GDM1 (cell line): ENCODE measurements at regions not wholly inside any gene's neighbourhood (a gene's known extent, or its start where the extent isn't known, plus 50 kb on each side); places are given as distances from the start of the nearest gene placed in this dataset.

Experiments used
- DNase-seq: peaks from one replicate; lab custom pipeline; 2025; lab: John Stamatoyannopoulos, UW

DNA sequence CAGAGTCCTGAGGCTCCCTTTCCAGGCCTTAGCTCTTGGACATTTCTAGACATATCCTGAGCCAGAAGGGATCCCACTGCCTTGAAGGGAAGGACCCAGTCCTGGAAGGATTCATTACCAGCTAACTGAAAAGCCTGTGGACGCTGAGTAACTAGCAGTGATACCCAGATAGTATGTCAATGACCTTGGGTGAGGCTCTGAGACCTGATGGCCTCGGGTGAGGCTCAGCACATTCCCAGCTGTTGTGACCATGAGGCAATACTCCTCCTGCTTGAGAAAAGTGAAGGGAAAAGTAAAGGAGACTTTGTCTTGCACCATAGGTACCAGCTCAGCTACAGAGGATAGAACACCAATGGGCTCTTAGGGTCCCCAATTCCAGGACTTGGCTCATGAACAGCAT lies 268.1 kb downstream of the DKK2 start:
- no peak for DNase-seq

DNA sequence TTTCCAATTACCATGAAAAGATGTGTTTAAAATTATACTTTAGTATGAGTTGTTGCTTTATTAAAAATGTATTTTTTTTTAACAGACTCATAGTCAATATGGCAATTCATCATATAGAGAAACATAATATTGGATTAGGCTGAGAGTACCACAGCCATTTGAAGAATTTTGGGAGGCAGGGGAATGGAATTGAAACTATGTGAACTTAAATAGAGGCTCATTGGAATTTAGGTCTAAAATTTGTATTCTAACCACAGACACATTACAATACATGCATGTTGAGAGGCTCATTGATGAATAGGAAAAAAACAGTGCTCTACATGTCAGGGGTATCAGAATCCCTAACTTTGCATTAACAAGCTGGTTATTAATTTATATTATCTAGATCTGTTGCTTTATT lies 269.6 kb downstream of the DKK2 start:
- DNase-seq: no peak

DNA sequence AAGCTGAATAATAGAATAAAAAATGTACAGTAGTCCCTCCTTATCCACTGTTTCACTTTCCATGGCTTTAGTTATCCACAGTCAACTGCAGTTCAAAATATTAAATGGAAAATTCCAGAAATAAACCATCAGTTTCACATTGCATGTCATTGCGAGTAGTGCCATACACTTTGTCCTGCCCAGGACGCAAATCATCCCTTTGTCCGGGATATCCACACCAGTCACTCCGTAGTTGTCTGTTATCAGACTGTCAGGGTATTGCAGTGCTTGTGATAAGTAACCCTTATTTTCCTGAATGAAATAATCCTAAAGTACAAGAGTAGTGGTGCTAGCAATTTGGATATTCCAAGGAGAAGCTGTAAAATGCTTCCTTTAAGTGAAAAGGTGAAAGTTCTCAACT lies 271.3 kb downstream of the DKK2 start:
- DNase-seq: no peak

DNA sequence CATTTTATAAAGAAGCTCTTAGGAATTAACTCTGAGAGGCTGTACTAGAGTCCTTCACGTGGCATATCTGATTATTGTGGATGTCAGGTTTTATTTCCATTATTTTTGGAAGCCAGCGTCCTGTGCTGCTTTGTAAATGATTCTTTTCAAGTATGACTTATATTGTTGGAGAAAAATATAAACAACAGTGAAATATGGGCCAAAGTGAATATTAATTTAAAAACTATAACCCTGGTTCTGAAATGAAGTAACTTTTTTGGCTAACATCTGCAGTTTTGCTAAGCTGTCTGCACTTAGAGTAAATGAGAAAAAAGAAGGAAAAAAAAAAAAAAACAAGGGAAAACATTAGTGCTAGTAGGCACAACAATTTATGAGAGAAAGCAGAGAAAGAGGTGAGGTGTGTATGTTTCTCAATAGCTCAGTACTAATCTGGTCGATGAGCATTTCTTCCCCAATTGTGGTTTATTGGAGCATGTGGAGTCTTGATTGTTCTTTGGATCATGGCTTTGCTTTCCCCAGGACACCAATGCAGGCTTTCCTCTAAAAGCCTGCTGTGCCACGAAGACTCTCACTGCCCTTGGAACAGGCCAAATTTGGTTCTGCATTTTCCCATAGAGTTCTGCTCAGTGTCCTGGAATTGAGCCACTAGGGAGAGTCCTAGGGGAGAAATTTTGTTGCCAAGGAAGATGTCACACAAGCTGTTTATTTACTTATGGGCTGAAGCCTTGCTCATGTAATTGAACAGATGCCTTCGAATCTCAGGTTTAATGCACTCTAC lies 273.3 kb downstream of the DKK2 start:
- no peak for DNase-seq

DNA sequence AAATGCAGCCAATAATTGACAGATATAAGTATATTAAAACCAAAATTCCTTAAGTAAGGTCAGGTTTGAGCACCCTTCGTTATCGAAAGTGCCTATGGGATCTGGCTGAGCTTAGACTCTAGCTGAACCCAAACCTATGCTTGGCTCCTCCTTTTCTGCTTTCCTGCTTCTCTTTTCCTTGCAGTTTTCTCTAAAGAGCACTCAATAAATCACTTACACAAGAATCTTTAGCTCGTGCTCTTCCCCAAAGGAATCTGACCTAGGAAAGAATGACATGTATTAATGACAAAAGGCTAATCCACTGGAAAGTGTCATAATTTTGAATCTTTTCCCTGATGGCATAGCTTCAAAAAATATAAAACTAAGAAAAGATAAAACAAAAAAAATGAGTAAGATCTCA lies 282.7 kb downstream of the DKK2 start:
- DNase-seq: no peak

DNA sequence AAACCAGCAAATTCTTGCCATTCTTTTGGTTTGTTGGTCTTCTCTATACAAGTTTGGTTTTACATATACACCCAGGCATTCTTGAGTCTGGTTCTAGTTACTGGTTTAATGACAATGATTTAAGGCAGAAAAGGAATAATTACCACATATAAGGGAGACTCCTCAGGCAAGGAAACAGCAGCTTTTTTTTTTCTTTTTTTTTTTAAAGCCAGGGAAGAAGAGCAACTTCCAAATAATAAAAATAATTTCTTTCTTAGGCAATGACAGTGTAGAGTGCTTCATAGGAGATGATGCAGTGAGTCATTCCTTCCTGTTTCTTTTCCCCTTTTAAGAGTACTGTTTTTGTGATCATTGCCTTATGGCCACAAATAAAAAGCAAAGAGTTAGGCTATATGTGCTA lies 289.7 kb downstream of the DKK2 start:
- no peak for DNase-seq

DNA sequence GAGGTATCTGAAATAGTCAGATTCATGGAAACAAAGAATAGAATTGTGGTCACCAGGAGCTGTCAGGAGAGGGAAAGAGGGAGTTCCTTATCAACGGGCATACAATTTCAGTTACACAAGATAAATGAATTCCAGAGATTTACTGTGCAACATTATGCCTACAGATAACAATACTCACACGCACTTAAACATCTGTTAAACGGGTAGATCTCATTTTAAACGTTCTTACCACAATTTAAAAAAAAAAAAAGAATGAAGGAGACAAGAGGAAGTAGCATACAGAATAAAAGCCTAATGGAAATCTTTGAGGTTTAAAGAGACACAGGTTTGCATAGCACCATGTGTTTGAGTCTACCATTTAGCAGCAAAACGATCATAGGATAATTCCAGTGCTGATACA lies 298.0 kb downstream of the DKK2 start:
- no peak for DNase-seq

DNA sequence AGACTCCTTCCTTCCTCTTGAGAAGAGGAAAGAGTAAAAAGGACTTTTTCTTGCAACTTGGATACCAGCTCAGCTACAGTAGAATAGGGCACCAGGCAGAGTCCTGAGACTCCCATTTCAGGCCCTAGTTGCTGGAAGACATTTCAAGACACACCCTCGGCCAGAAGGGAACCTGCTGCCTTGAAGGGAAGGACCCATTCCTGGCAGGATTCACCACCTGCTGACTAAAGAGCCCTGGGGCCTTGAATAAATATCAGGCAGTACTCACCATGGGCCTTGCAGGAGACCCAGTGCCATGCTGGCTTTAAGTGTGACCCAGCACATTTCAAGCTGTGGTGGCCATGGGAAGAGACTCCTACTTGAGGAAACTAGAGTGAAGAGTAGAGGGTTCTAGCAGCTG lies 317.6 kb downstream of the DKK2 start:
- no peak for DNase-seq

DNA sequence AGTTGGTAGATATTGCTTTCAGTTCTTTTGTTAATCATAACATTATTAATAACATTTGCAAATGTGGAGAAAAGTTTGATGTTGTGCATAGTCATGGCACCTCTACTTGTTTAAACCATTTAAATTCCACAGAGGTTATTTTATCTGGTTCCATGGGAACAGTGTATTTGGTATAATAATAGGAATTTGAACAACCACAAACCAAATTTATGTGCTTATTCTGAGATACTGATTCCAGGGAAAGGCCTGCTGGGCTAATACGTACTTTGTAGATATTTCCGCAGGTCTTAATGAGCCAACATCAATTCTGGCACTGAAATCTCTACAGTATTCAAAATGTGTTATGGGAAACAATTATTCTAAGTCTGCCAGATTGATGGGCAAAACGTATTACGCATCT lies 319.0 kb downstream of the DKK2 start:
- DNase-seq: no peak

DNA sequence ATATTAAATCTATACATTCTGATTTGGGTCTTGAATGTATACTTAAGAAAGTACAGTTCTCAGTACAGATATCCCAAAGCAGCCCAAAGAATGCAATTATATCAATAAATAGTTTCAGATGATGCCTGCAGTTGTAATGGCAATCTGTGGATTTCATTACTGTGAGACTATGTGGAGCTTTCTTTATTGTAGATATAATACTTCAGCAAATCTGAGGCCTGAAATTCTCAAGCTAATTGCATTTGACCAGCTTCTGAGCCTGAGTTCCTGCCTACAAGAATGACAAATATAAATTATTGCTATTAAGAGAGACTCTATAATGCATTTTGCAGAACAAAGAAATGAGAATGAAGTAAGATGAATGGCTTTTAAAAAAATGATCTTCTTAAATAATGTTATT lies 320.3 kb downstream of the DKK2 start:
- DNase-seq: no peak

DNA sequence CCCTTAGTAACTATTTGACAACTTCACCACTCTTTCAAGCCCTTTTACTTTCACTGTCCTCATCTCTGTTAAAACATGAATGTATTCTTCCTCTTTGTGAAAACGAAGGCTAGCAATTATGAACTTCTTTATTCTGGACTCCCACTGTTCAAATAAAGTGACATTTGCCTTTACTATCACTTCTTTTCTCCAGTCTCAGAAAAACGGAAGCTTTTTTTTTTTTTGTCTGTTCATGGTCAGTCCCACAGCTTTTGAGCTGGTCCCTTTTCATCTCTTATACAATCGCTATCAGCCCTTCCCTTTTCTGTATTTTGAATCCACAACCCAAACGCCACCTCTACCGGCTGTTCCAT lies 327.7 kb downstream of the DKK2 start:
- no peak for DNase-seq

DNA sequence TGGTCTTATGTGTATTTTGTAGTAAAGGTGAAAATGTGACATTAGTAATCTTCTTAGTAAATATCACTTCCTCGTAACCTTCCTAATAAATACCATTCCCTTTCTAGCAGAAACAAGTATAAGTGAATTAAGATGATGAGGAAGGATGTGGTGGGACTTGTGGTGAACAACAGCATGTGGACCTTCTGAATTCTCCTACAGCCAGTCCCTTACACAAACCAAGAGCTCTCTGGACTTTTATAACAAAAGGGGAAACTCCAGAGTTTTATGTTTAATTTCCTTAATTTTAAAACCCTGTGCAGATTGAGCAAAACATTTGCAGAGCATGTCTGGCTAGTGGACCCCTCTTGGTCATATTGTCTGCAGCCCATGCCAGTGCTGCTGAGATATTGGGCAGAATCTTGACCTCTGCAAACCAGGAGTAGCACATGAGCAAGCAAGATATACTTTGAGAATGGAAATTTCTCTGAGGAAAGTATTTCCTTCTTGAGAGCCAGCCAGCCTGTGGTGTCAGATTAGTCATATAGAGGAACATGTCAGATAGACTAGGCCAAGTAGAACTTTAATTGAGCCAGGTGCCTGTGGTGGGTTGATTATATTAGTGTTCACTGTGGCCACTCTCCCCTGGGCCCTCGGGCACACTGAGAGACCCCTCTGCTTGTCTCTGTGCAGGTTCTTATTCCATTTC lies 328.2 kb downstream of the DKK2 start:
- no peak for DNase-seq

DNA sequence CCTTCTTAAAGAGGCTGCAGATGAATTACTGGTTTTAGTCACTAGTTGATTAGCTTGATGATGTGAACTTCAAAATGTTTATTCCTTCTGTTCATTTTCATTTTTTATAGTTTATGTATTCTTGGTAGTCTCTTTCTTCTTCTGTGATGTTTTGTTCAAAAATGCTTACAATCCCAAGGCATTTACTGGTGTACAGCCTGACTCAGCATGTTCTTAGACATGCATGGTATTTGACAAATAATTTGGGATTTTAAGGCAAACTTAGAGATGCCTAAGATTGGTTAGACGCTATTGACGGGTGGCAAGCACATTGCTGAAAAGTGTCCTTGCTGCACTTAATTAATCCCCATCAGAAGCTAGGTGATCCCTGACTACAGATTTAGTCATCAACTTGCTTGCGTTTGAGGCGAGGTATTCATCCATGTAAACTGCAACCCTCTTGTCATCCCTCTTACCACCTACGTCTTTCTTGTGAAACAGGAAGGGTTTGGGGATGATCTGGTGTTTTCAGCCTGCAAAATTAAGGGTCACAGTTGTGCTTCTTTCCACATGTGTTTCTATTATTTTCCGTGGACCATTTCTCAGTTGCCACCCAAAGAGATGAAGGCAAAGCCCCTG lies 331.8 kb downstream of the DKK2 start:
- DNase-seq: no peak

DNA sequence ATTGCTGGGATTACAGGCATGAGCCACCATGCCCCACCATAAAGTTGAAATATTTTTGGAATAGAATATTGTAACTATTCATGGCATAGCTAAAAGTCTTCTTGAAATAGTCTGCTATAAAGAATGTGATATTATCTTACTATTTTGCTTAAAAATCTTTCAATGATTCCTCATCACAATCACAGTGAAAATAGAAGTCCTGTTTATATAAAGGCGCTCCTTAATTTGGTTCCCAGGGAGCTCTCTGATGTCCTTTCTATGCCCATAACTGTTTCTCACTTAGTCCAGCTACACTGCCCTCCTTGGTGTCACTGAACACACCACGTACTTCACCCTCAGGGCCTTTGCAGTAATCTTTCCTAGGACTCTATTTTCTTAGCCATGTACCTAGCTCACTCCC lies 331.7 kb upstream of the GIMD1 start:
- no peak for DNase-seq

DNA sequence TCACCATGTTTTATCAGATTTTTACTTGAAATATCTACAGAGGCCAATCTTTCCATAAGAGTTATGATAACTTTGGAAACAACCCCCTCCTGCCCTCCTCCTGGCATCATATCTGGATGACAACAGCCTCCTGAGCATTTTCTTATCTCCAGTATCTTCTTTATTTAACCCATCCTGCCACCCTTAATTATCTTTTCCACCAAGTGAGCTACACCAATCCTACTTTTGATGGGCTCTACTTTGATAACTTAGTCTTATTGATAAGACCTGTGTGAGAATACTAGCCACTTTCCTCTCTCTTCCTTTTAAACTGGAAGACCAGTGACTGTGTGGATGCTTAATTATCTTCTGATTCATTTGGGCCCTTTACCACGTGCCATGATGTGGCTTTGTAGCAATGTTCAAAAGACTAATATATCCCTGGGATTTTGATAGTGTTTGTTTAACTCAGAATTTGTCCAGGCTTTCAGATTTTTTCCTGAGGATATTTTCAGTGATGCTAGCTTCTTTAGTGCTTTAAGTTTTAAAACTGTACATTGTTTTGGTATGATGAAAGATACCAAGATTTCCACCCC lies 330.1 kb upstream of the GIMD1 start:
- DNase-seq: no peak

DNA sequence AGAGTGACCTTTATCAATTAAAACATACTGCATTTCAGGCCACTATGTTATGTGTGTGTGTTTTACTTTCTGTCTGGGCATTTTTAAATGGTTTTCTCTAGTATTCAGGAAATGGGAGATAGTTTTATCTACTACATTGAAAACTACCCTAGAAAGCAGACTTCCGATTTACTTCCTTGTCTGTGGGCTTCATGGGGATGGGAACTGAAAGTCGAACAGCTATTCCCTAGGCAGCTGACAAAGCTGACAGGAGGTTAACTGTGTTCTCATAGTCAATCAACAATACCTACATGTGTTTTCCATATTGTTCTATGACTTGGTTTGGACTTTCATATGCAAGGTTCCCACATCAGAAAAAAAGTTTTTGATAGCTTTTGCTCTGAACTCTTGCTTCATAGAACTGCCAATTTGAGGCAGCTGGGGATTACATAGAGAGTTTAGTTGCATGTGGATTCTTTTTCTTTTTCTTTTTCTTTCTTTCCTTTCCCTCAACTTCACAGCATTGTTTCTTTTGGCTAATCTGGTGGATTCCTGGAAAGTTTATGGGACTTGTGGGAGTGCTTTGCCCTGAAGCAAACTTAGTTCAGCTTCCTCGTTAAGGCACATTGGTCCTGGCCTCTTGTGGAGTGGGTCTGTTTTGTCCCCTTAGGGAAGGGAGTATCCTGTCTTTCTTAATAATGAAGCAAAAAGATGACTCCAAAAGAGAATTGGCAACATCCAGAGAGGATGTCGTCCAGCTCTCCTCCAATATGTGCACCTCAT lies 327.1 kb upstream of the GIMD1 start:
- no peak for DNase-seq

DNA sequence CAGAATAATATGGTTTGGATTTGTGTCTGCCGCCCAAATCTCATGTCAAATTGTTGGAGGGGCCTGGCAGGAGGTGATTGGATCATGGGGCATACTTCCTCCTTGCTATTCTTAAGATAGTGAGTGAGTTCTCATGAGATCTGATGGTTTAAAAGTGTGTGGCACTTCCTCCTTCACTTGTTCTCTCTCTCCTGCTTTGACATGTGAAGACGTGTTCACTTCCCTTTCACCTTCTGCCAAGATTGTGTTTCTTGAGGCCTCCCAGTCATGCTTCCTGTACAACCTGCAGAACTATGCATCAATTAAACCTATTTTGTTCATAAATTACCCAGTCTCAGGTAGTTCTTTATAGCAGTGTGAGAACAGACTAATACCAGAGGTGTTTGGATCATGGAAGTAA lies 325.7 kb upstream of the GIMD1 start:
- no peak for DNase-seq

DNA sequence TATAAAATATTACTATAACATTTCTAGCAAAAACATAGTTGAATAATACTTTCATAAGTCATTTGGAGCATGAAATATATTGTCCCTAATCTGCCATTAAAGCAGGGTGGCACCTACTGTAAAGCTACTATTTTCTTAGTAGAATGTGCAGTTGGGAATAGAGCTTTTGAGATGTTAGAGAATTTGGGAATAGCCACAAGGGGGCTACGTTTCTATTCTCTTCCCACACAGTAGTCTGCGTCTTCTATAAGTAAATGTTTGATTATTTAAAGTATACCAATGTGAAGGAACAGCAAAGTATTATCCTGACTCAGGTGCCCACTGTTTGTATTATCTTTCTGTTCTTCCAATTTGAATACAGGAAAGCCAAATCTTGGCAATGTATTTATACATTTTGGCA lies 323.2 kb upstream of the GIMD1 start:
- no peak for DNase-seq

DNA sequence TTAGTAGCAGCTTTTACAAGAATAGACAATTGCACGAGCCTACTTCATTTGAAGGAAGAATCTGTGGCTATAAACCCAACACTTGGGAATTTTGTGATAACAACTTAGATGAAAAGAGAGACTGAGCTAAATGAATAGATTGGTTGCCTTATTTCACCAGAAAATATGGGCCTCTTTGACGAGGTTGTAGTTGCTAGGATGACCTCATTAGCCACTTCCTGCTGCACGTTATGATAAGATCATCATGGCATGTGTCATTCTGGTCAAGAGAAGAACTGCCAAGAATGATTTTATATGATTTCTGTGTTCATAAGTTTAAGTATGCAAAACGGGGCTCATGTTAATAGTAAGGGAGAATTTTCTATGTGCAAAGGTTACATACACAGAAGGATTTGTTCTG lies 321.9 kb upstream of the GIMD1 start:
- DNase-seq: peak; percentile 5

DNA sequence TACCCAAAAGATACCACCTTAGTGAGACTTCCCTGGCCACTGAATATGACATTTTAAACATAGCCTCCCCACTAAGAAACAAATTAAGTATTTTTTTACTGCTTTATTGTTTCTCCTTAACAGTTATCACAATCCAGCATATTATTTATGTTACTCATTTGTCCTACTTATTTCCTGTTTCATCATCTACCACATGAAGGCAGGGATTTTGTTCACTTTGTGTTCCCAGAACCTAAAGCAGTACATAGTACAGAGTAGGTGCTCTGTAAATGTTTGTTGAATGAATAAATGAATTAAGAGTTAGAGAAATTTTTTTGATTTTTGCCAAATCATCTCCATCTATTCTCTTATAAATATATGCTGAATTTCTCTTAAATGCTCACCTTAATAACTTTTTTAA lies 318.4 kb upstream of the GIMD1 start:
- no peak for DNase-seq

DNA sequence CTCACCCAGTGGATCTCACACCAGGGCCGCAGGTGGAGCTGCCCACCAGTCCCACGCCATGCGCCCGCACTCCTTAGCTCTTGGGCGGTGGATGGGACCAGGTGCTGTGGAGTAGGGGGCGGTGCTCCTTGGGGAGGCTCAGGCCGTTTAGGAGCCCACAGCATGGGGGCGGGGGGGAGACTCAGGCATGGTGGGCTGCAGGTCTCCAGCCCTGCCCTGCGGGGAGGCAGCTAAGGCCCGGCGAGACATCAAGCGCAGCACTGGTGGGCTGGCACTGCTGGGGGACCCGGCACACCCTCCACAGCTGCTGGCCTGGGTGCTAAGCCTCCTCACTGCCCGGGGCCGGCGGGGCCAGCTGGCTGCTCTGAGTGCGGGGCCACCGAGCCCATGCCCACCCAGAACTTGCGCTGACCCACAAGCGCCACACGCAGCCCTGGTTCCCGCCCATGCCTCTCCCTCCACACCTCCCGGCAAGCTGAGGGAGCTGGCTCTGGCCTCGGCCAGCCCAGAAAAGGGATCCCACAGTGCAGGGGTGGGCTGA lies 312.9 kb upstream of the GIMD1 start:
- no peak for DNase-seq

DNA sequence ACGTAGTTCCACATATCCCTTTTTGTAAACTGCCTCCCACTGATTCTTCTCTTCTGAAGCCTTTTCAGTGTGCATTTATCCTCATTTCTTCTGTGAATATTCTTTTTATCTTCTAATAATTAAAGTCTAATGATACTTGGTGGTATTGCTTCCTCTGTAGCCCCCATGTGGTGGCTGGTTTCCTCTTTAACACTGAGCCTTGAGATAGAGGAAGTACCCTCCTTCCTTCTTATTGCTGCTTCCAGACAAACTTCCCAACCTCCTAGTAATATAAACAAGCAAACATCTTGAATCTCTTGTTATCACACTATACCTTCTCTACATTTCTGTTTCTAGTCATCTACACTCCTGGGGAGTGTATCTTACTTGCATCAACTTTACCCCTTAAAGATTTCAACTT lies 310.5 kb upstream of the GIMD1 start:
- DNase-seq: no peak
